Heart right ventricle (tissue), 16 donors: ENCODE measurements at regions not wholly inside any gene's neighbourhood (a gene's known extent, or its start where the extent isn't known, plus 50 kb on each side); places are given as distances from the start of the nearest gene placed in this dataset.
A peak's percentile ranks its signal among the peaks of the same experiment; 100 is the strongest.

ENCODE experiments used
- ATAC-seq, 8 donors: fragments of 200-7000 bp; cut with Tn5 transposase; one replicate each; pipeline ENCODE4 v1.9.1; 2020; ENCODE audit warnings: mild to moderate bottlenecking in 8 of 8, moderate library complexity in 8 of 8, moderate number of reproducible peaks in 1 of 8
- DNase-seq, 2 donors: peaks; one replicate each; pipeline ENCODE4 v3.0.0-alpha.2; 2020
- H3K27ac ChIP-seq, 10 donors: fragments of 200-600 bp; sonication (generic) in 2 of 10; one replicate each; pipeline versions ENCODE4 v1.5.0 to v1.8.0; 2020 to 2022; ENCODE audit warnings: mild to moderate bottlenecking in 3 of 10
- H3K27me3 ChIP-seq, 7 donors: fragments of 200-600 bp; one replicate each; pipeline ENCODE4 v1.8.0; 2021 to 2022; ENCODE audit warnings: mild to moderate bottlenecking in 2 of 7
- H3K36me3 ChIP-seq, 9 donors: fragments of 200-600 bp; sonication (generic) in 1 of 9; one replicate each; pipeline versions ENCODE4 v1.5.0 to v1.8.0; 2020 to 2022; ENCODE audit warnings: mild to moderate bottlenecking in 2 of 9
- H3K4me1 ChIP-seq, 9 donors: fragments of 200-600 bp; sonication (generic) in 1 of 9; one replicate each; pipeline versions ENCODE4 v1.5.0 to v1.8.0; 2020 to 2022; ENCODE audit warnings: mild to moderate bottlenecking in 4 of 9
- H3K4me3 ChIP-seq, 10 donors: fragments of 200-600 bp; sonication (generic) in 2 of 10; one replicate each; pipeline versions ENCODE4 v1.5.0 to v1.8.0; 2020 to 2022; ENCODE audit warnings: mild to moderate bottlenecking in 7 of 10, moderate library complexity in 2 of 10
- H3K9me3 ChIP-seq, 11 donors: fragments of 200-600 bp in 10 of 11; sonication (generic) in 2 of 11; one replicate each; pipeline versions ENCODE4 v1.5.0 to v1.8.0; 2013 to 2022; ENCODE audit warnings: mild to moderate bottlenecking in 2 of 11, control low read depth in 1 of 11, moderate library complexity in 1 of 11
- WGBS, 2 donors: extraction: QIAGEN DNeasy Blood & Tissue Kit; methylation state at CpG; one replicate each; pipeline ENCODE4 v1.1.7; 2013; ENCODE audit warnings: inconsistent platforms in 1 of 2; 5-methylcytosine and 5-hydroxymethylcytosine counted together
- intact Hi-C, 10 donors: fragments of 100-400 bp; cut with DNase I; formaldehyde crosslinking; loops; one replicate each; pipeline versions ENCODE4 v1.11.1 to v1.14.2; 2022
- TF ChIP-seq, protein P1 (sequence below), 9 donors: fragments of 200-600 bp; sonication (generic) in 2 of 9; IDR thresholded peaks; one replicate each; pipeline versions ENCODE4 v1.5.0 to v1.8.0; 2021 to 2022; ENCODE audit warnings: antibody characterized with exemption in 9 of 9, mild to moderate bottlenecking in 5 of 9, moderate library complexity in 1 of 9
- donor health status: Arrhythmogenic right ventricular cardiomyopathy.
- donor health status: ischemic (EF 13 %, LVEDD 7.1; RV severe dilation, severe dysfunction).
- donor health status: healthy with polysubstance abuse.
- donor health status: DM: no; HTN: yes; CAD: no.
- donor health status: DM: no; HTN: no; CAD: no.
- donor health status: ischemic (EF 25% LVEDD 6.9; RV normal size, moderate dysfunction).
- donor health status: ischemic (EF 25% LVEDD 5.7; RV mildly dilated, moderate dysfunction).
- donor health status: healthy.
- donor health status: DM: yes; HTN: yes; CAD: no.
- donor health status: Ischemic cardiomyopathy.
- donor health status: ischemic (EF 35%, LVEDD 5.7; RV mildly dilated, moderate dysfunction).
- donor health status: nonischemic (EF 11% LVEDD 7.7; RV severe dilation, severe dysfunction).
- donor health status: DM: yes; HTN: yes; CAD: no.
- donor health status: PGD.
- donor health status: ischemic (EF 29% LVEDD 5.4; RV normal size, mild dysfunction).
- donor health status: nonischemic (EF 23%, LVEDD 6.1; RV moderate dilation, normal function).

DNA sequence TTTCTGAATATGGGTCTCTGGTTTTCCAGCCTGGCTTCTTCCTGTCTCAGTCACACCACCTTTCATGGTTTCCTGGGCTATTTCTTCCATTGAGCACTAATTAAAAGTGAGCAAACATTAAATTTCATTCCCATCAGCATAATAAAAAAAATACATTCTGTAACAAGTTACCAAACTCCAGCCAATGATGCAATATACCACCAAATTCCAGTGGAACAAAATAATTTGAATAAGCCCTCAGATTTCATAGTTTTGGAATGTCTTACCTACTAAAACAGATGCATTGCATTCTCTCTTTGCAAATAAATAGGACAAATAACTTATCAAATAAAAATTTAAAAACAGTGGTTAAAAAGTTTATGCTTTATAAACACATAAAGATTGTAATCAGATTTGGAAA lies 97.8 kb upstream of the PRDM1 start:
- intact Hi-C loops: no loop called here
- peaks cover 9 to 99% (median 92%) of the 10 kb centered on the region in 7 donors for H3K27me3 ChIP-seq
- ATAC-seq (no peak), DNase-seq (no peak)
- no peaks in the 10 kb centered on the region for H3K36me3 ChIP-seq
- H3K4me3 ChIP-seq: no peak overlapping the region
- H3K27ac ChIP-seq: no peak overlapping the region
- TF ChIP-seq, protein P1, sequence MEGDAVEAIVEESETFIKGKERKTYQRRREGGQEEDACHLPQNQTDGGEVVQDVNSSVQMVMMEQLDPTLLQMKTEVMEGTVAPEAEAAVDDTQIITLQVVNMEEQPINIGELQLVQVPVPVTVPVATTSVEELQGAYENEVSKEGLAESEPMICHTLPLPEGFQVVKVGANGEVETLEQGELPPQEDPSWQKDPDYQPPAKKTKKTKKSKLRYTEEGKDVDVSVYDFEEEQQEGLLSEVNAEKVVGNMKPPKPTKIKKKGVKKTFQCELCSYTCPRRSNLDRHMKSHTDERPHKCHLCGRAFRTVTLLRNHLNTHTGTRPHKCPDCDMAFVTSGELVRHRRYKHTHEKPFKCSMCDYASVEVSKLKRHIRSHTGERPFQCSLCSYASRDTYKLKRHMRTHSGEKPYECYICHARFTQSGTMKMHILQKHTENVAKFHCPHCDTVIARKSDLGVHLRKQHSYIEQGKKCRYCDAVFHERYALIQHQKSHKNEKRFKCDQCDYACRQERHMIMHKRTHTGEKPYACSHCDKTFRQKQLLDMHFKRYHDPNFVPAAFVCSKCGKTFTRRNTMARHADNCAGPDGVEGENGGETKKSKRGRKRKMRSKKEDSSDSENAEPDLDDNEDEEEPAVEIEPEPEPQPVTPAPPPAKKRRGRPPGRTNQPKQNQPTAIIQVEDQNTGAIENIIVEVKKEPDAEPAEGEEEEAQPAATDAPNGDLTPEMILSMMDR (IDR thresholded peaks at IDR 0.05): no peak
- H3K4me1 ChIP-seq: peaks cover 7 to 32% (median 26%) of the 10 kb centered on the region in 9 donors
- no peaks in the 10 kb centered on the region for H3K9me3 ChIP-seq

DNA sequence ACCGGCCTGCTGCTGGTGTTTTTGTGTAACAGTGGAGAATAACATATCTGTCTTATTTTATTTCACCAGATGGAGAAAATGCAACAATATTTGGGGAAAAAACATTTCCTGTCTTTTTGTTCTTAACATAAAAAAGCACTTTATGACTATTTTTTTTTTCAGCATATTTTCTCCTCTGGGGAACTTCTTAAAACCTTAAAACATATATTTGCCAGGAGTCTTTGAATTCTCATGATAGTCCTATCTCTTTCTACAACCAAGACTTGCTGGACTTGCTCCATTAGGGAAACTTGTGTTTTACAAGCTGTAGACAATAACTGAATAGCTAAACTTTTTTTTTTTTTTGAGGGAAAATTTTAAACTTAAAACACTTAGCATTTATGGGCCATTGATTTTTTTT lies 98.6 kb upstream of the PRDM1 start:
- Histone ChIP-seq H3K27ac (no peak overlapping the region), H3K27me3 (peaks cover 10 to 99% (median 93%) of the 10 kb centered on the region in 7 donors)
- ATAC-seq: no peak

DNA sequence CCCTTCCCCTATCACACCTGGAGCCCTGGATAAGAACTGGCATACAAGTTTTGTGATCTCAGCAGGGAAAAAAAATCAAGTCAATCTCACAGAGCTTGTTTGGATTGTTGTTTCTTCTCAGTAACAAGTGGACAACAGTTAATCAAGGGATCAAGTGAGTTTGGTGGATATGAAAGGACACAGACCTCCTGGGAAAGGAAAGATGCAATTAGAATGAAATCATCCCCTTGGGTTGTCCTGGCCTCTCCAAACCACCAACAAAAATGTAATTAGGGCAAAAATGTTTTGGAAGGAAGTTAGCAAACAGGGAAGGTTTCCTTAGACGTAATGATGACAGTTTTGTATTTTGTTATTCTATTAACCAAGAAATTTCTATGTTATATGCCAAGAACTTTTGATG lies 99.1 kb upstream of the PRDM1 start:
- intact Hi-C loops: no loop called here
- Histone ChIP-seq H3K36me3 (no peaks in the 10 kb centered on the region), H3K27me3 (peaks cover 10 to 99% (median 94%) of the 10 kb centered on the region in 7 donors), H3K9me3 (no peaks in the 10 kb centered on the region), H3K4me3 (no peak overlapping the region), H3K27ac (no peak overlapping the region), H3K4me1 (peaks cover 5 to 19% (median 15%) of the 10 kb centered on the region in 9 donors)
- TF ChIP-seq, protein P1 (IDR thresholded peaks at IDR 0.05): no peak
- WGBS, 2 donors: 73 to 81% methylated on average over 1 of the region's 1 CpG
- ATAC-seq (no peak), DNase-seq (no peak)

More for the DNA sequence above, 98.6 kb upstream of the PRDM1 start:
- WGBS, 2 donors: 79 to 85% methylated on average over 1 of the region's 1 CpG
- Histone ChIP-seq H3K4me1 (peaks cover 5 to 24% (median 18%) of the 10 kb centered on the region in 9 donors), H3K4me3 (no peak overlapping the region), H3K36me3 (no peaks in the 10 kb centered on the region), H3K9me3 (no peaks in the 10 kb centered on the region)
- no peak for DNase-seq
- TF ChIP-seq, protein P1 (IDR thresholded peaks at IDR 0.05): no peak
- intact Hi-C loops: no loop called here

DNA sequence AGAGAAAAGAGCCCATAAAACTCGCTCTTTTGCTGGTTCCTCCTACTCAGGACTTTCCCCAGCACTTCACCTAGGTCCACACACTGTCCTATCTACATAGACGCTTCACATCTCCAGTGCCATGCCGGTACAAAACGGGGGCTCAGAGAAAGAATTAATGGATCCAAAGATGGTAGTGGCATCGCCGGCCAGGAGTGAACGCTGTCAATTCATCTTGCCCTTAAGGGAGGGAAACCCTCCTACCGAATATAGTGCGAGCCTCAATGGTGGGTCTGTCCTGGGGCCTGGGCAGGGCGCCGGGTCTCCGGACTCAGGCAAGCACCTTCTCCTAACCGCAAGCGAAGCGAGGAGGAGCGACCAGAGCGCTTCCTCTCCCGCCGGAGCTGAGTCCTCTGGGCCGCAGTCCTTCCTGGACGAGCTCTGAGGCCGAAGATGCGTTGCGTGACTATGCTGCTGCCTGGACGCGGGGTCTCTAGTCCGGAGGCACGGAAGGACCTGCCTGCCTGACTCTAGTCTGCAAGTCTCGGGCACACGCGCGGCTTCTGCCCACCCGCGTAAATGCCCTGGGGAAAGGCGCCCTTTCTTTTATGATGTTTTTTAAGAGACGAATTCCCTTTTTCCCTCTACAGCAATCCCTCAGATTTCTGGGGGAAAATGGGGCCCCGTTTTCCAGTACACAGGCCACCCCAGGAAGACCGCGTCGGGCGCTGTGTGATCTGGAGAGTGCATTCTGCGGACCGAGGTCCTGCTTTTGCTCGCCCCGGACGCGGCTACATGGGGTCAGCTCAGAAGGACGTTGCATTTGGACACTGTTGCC lies 100.1 kb upstream of the PRDM1 start:
- ATAC-seq (peak in 7 of 8 donors; percentile 26 to 63 (median 48)), DNase-seq (peak in 1 of 2 donors; percentile 18)
- H3K36me3 ChIP-seq: no peaks in the 10 kb centered on the region
- TF ChIP-seq, protein P1 (IDR thresholded peaks at IDR 0.05): no peak
- no peak overlapping the region for H3K27ac ChIP-seq
- peak overlapping the region in 6 of 10 donors; percentile 12 to 31 (median 15) for H3K4me3 ChIP-seq
- H3K9me3 ChIP-seq: no peaks in the 10 kb centered on the region
- intact Hi-C loops: no loop called here
- 9 to 14% methylated on average over 48 of the region's 48 CpGs for whole genome bisulfite sequencing, 2 donors
- peaks cover 10 to 99% (median 94%) of the 10 kb centered on the region in 7 donors for H3K27me3 ChIP-seq
- H3K4me1 ChIP-seq: peaks cover 5 to 23% (median 19%) of the 10 kb centered on the region in 9 donors
